CD14-positive monocyte (primary cell): ENCODE measurements at regions not wholly inside any gene's neighbourhood (a gene's known extent, or its start where the extent isn't known, plus 50 kb on each side); places are given as distances from the start of the nearest gene placed in this dataset.

ENCODE experiments used
- DNase-seq, 3 donors: peaks; one replicate each; pipeline ENCODE4 v3.0.0-alpha.2; 2011 to 2022
- H2AFZ ChIP-seq: 2 replicates; pipeline ENCODE4 v1.6.0; 2012; ENCODE audit warnings: mild to moderate bottlenecking, low read depth, low read length, inconsistent platforms; ENCODE audit not compliant: insufficient read depth, poor library complexity, severe bottlenecking
- H3K27ac ChIP-seq, 2 donors: 1 replicate in 1 of 2; 2 replicates in 1 of 2; pipeline ENCODE4 v1.5.1; 2012 to 2013; ENCODE audit warnings: low read length in 2 of 2, control low read depth in 1 of 2, inconsistent platforms in 1 of 2, low read depth in 1 of 2, mild to moderate bottlenecking in 1 of 2
- H3K27me3 ChIP-seq, 2 donors: one replicate each; pipeline versions ENCODE4 v1.6.0 to v1.6.1; 2011 to 2013; ENCODE audit warnings: low read length in 2 of 2; ENCODE audit not compliant: control insufficient read depth in 2 of 2, insufficient read depth in 2 of 2
- H3K36me3 ChIP-seq, 2 donors: replicated peaks in 1 of 2; 1 replicate in 1 of 2; 2 replicates in 1 of 2; pipeline versions ENCODE4 v1.5.1 to v1.6.1; 2012 to 2013; ENCODE audit warnings: low read length in 2 of 2, control low read depth in 1 of 2, inconsistent platforms in 1 of 2, mild to moderate bottlenecking in 1 of 2; ENCODE audit not compliant: insufficient read depth in 2 of 2, control insufficient read depth in 1 of 2
- H3K4me1 ChIP-seq, 2 donors: 1 replicate in 1 of 2; 2 replicates in 1 of 2; pipeline versions ENCODE4 v1.5.1 to v1.6.1; 2012 to 2013; ENCODE audit warnings: low read length in 2 of 2, control low read depth in 1 of 2, inconsistent platforms in 1 of 2, mild to moderate bottlenecking in 1 of 2, moderate library complexity in 1 of 2; ENCODE audit not compliant: insufficient read depth in 2 of 2, control insufficient read depth in 1 of 2
- H3K4me2 ChIP-seq: replicated peaks from 2 replicates; pipeline ENCODE3; 2012; ENCODE audit warnings: low read length, moderate library complexity, mild to moderate bottlenecking; ENCODE audit not compliant: poor library complexity, severe bottlenecking; ENCODE audit errors: extremely low read depth
- H3K4me3 ChIP-seq, 3 experiments: fragments of 200-600 bp in 1 of 3; sonication (generic) in 1 of 3; replicated peaks in 1 of 3; 1 replicate in 2 of 3; 2 replicates in 1 of 3; pipeline ENCODE4 v1.5.1; 2011 to 2013; ENCODE audit warnings: low read length in 3 of 3, mild to moderate bottlenecking in 3 of 3, control low read depth in 2 of 3, low read depth in 2 of 3, inconsistent platforms in 1 of 3, moderate library complexity in 1 of 3
- H3K79me2 ChIP-seq: 2 replicates; pipeline ENCODE4 v1.6.0; 2012; ENCODE audit warnings: mild to moderate bottlenecking, control low read depth, inconsistent platforms, low read length, moderate library complexity; ENCODE audit not compliant: insufficient read depth
- H3K9ac ChIP-seq: 2 replicates; pipeline ENCODE4 v1.6.0; 2017; ENCODE audit warnings: low read length, mild to moderate bottlenecking; ENCODE audit not compliant: insufficient read depth, poor library complexity, severe bottlenecking
- H3K9me3 ChIP-seq, 2 donors: replicated peaks in 1 of 2; 1 replicate in 1 of 2; 2 replicates in 1 of 2; pipeline versions ENCODE4 v1.5.1 to v1.6.1; 2012 to 2013; ENCODE audit warnings: low read length in 2 of 2, control low read depth in 1 of 2; ENCODE audit not compliant: control insufficient read depth in 1 of 2, insufficient read depth in 1 of 2
- H4K20me1 ChIP-seq: 2 replicates; pipeline ENCODE4 v1.6.0; 2012; ENCODE audit warnings: mild to moderate bottlenecking, low read length, control low read depth, moderate library complexity; ENCODE audit not compliant: insufficient read depth
- H3K27ac Mint-ChIP-seq, 7 donors: one replicate each; pipeline ENCODE4 v1.8.0; 2020; ENCODE audit warnings: mild to moderate bottlenecking in 7 of 7, mixed read lengths in 7 of 7, moderate library complexity in 6 of 7, inconsistent platforms in 2 of 7
- H3K27me3 Mint-ChIP-seq, 3 donors: one replicate each; pipeline ENCODE4 v1.8.0; 2021 to 2022; ENCODE audit warnings: low read depth in 3 of 3, mild to moderate bottlenecking in 3 of 3, mixed read lengths in 3 of 3, moderate library complexity in 3 of 3, inconsistent platforms in 1 of 3
- H3K36me3 Mint-ChIP-seq, 2 donors: one replicate each; pipeline ENCODE4 v1.8.0; 2020; ENCODE audit warnings: mixed read lengths in 2 of 2, inconsistent platforms in 1 of 2, mild to moderate bottlenecking in 1 of 2
- H3K4me1 Mint-ChIP-seq: one replicate; pipeline ENCODE4 v1.8.0; 2020; ENCODE audit warnings: mild to moderate bottlenecking, mixed read lengths
- H3K4me3 Mint-ChIP-seq, 2 donors: one replicate each; pipeline ENCODE4 v1.8.0; 2020; ENCODE audit warnings: mild to moderate bottlenecking in 2 of 2, mixed read lengths in 2 of 2, moderate library complexity in 1 of 2
- H3K9me3 Mint-ChIP-seq, 7 donors: one replicate each; pipeline ENCODE4 v1.8.0; 2020 to 2022; ENCODE audit warnings: mixed read lengths in 7 of 7, mild to moderate bottlenecking in 6 of 7, moderate library complexity in 6 of 7, inconsistent platforms in 2 of 7
- WGBS: methylation state at CpG from one replicate; pipeline ENCODE4 v1.1.5; 2013; ENCODE audit warnings: missing lambda C conversion rate; ENCODE audit not compliant: insufficient coverage; 5-methylcytosine and 5-hydroxymethylcytosine counted together
- intact Hi-C, 2 donors: fragments of 100-400 bp; cut with micrococcal nuclease; formaldehyde crosslinking; loops; one replicate each; pipeline versions ENCODE4 v1.15.0 to v1.15.1; 2023
- TF ChIP-seq, protein P1 (sequence below): fragments of 200-600 bp; IDR thresholded peaks from one replicate; pipeline ENCODE4 v1.8.0; 2022; ENCODE audit warnings: antibody characterized with exemption, mild to moderate bottlenecking

DNA sequence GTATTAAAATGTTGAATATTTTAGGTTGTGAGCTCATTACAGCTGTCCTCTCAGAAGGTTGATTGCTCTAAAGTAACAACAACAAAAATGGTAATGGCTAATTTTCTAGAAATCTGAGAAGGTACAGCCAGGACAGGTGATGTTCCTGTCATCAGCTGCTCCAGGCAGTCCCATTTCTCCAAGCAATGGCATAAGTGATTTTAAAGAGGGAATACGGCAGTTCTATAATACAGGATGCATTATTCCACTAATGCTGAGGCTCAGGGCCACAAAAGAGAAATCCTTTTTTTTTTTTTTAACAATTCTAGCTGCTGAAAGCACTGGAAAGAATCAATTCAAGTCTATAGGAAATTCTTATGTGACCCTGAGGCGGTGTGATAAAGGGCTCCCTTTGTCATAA is 199.9 kb downstream of the PMAIP1 start:
- TF ChIP-seq, protein P1, sequence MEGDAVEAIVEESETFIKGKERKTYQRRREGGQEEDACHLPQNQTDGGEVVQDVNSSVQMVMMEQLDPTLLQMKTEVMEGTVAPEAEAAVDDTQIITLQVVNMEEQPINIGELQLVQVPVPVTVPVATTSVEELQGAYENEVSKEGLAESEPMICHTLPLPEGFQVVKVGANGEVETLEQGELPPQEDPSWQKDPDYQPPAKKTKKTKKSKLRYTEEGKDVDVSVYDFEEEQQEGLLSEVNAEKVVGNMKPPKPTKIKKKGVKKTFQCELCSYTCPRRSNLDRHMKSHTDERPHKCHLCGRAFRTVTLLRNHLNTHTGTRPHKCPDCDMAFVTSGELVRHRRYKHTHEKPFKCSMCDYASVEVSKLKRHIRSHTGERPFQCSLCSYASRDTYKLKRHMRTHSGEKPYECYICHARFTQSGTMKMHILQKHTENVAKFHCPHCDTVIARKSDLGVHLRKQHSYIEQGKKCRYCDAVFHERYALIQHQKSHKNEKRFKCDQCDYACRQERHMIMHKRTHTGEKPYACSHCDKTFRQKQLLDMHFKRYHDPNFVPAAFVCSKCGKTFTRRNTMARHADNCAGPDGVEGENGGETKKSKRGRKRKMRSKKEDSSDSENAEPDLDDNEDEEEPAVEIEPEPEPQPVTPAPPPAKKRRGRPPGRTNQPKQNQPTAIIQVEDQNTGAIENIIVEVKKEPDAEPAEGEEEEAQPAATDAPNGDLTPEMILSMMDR, result no peak
- H4K20me1 ChIP-seq, result no peaks in the 10 kb centered on the region
- no peak overlapping the region for H2AFZ ChIP-seq
- no peaks in the 10 kb centered on the region for H3K4me1 ChIP-seq
- no peaks in the 10 kb centered on the region for H3K79me2 ChIP-seq
- H3K27me3 ChIP-seq, result no peaks in the 10 kb centered on the region
- Mint-ChIP-seq H3K4me1 (peaks cover 4% of the 10 kb centered on the region), H3K4me3 (no peak overlapping the region), H3K9me3 (peaks cover 0 to 3% (median 0%) of the 10 kb centered on the region in 7 donors), H3K36me3 (no peaks in the 10 kb centered on the region), H3K27ac (no peak overlapping the region), H3K27me3 (no peaks in the 10 kb centered on the region)
- no peaks in the 10 kb centered on the region for H3K9me3 ChIP-seq
- no peak overlapping the region for H3K27ac ChIP-seq
- H3K9ac ChIP-seq, result no peak overlapping the region
- no CpG with 5 or more reads among the region's 2 CpGs for WGBS
- H3K4me3 ChIP-seq, result no peak overlapping the region
- DNase-seq, result no peak
- H3K36me3 ChIP-seq, result no peaks in the 10 kb centered on the region
- intact Hi-C loops, result no loop called here
- no peak overlapping the region for H3K4me2 ChIP-seq

DNA sequence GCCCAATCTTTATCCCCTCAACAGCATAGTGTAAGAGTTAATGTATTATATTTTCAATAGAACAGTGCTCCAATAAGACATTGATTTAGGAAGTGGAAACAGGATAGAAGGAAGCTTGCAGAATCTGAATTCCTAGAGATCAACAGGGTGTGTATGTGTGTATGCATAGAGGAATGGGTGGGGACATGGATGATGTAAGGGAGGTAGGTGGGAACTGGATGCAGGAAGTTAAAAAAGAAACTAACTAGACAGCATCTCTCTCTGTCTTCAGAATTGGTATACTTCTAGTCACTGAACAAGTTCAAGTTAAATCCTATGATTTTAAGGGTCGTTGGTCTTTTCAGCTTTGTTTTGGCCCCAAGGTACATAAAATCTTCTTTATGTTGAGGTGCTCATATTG is 196.6 kb downstream of the PMAIP1 start:
- H4K20me1 ChIP-seq, result no peaks in the 10 kb centered on the region
- TF ChIP-seq, protein P1, result no peak
- Mint-ChIP-seq H3K4me1 (peaks cover 4% of the 10 kb centered on the region), H3K4me3 (no peak overlapping the region), H3K36me3 (no peaks in the 10 kb centered on the region), H3K27me3 (no peaks in the 10 kb centered on the region), H3K9me3 (peaks cover 0 to 9% (median 2%) of the 10 kb centered on the region in 7 donors), H3K27ac (no peak overlapping the region)
- H3K27me3 ChIP-seq, result no peaks in the 10 kb centered on the region
- WGBS, result no CpG with 5 or more reads among the region's 1 CpG
- no peak for DNase-seq
- peaks cover 0 to 3% of the 10 kb centered on the region in 2 donors for H3K9me3 ChIP-seq
- H3K79me2 ChIP-seq, result no peaks in the 10 kb centered on the region
- no peak overlapping the region for H3K9ac ChIP-seq
- H3K36me3 ChIP-seq, result no peaks in the 10 kb centered on the region
- no peak overlapping the region for H3K27ac ChIP-seq
- H2AFZ ChIP-seq, result no peak overlapping the region
- H3K4me1 ChIP-seq, result no peaks in the 10 kb centered on the region
- intact Hi-C loops, result no loop called here
- H3K4me3 ChIP-seq, result no peak overlapping the region
- H3K4me2 ChIP-seq, result no peak overlapping the region
